ELF-1 (cell line): ENCODE measurements at regions not wholly inside any gene's neighbourhood (a gene's known extent, or its start where the extent isn't known, plus 50 kb on each side); places are given as distances from the start of the nearest gene placed in this dataset.
A peak's percentile ranks its signal among the peaks of the same experiment; 100 is the strongest.

ENCODE experiments used
- DNase-seq: peaks from one replicate; pipeline ENCODE4 v3.0.0-alpha.2; 2016; ENCODE audit warnings: low read depth, low spot score

DNA sequence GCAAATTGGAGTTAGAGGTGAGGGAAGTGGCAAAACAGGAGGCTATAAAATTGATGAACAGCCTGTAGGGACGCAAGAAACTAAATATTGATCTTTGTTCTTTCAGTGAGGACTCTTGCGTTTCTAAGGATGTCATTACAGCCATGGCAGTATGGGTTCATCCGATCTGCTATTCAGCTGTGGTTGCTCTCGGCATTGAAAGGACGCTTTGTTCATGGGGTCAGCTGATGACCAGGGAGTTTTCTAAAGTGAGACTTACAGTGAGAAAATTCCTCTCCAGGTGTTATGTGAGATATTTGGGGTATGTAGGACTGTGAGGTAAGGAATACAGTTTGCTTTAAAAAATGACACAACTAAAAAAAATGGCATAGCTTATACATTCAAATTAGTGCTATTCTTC is 52.7 kb upstream of the PELI1 start:
- DNase-seq = no peak

DNA sequence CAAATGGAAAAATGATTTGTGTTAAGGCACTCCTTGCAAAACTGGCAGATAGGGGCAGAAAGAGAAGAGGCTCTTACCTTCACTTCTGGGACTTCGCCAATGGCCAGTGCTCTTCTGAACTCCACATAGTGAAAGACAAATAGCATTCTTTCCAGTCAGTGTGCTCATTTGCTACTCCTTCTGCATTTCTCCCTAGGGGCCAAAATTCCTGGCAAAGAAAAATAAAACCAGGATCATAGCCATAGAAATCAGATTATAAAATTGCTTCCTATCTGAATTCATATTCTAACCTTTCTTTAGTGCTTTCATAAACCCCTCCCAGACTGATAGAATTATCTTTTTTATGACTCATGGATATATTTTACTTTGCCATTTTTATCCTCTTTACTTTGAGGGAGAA is 56.9 kb upstream of the PELI1 start:
- DNase-seq = no peak

DNA sequence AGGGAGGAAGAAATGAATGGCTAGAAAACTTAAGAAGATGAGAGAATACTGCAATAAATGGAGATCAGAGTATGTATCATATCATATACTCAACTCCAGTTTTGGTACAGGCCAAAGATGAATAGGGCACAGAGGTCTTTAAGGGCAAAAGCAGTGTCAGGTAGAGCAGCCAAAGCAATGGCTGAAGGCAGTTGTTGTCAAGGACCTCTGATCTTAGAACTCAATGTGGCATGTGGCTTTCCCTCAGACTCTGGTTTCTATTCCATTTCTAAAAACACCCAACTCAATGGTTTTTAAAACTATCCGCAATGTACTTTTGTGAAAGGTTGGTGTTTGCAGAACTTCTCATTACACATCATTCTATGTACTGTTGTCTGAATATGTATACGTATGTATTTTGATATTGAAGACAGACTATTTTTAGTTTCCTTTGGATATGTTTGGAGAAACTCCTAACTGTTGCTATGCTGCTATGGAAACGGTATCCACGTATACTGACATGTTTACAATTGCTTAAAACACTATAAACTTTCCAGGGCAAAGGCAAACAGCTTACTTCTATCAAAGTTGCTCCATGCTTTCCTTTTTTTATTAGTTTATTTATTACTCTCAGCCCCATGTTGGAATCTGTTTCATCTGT is 58.1 kb upstream of the PELI1 start:
- no peak for DNase-seq

DNA sequence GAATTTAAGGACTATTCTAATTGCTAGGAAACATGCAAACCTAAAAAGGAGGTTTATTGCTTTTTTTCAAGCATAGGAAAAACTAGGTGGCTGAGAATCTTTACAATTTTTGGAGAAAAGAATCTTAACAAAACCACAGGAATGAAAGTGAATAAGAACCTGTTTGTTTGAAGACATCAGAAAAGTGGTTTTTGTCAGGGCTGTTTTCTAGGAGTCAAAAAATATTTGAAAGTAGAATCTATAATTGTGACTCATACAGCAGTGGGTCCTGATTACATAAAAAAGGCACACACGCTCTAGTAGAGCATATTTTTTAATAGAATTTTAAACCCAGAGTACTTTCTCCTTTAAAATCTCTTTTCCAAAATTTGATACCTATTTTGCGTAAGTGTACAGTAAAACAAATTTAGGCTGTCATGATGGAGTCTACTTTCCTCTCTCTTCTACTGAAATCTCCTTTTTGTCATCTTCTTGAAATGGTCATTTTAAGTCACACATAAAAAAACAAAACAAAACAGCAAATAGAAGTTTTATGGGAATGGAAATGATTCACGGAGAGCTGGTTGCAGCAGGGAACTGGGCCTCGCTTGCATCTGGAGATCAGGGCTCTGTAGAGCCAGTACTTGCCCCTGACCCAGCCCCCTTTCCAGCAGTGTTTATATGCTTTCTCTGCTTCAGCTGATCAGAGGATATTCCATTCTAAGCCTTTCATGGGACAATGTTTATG is 59.1 kb upstream of the PELI1 start:
- peak; percentile 36 for DNase-seq

DNA sequence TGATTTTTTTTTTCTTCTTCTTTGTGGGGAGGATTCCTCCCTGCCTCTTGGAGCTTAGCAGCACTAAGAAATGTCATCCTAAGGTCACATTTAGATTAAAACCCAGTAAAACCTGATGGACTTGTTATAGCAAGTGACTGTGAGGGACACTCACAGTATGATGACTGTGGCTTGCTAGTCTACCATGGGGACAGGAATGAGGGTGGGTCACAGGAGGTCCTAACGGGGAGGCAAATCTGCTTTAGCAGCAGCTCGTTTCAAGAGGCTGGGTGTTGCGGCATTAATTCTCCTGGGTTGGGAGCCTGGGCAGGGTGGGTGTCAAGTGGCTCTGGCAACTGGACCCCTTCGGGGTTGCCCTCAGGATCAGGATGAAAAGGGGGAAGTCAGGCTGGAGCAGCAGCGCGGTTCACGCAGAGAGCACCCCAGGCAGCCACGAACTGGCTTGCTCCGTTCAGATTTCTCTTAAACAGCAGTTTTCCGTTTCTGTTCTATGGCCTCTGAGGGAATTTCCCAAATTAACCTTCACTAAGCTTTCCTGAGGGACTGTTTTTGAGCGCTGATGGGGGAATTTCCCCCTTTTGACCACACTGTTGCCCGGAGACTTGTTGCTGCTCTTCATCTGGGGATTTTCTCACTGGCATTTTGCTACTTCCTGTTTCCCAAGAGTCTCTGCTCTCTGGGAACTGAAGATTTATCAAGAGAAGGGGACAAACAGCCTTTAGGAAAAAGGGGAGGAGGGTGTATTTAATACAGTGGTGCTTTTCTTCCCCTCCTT is 59.8 kb upstream of the PELI1 start:
- DNase-seq = peak; percentile 56

DNA sequence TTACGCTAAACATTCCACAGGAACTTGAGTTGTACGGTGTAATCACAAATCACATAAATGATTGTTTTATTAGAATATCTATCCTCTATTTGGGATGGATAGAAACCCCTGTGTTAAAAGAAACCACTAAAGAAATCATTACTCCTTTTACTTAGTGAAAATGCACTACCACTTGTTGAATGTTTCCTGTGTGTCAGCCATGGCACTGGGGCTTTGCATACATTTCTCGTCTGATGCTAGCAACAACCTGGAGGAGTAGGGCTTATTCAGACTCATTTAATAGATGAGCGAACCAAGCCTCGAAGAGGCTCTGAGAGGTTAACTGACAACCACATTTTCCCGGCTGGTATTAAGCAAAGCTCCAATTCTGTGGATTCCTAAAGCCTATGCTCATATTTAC is 60.5 kb upstream of the PELI1 start:
- no peak for DNase-seq

DNA sequence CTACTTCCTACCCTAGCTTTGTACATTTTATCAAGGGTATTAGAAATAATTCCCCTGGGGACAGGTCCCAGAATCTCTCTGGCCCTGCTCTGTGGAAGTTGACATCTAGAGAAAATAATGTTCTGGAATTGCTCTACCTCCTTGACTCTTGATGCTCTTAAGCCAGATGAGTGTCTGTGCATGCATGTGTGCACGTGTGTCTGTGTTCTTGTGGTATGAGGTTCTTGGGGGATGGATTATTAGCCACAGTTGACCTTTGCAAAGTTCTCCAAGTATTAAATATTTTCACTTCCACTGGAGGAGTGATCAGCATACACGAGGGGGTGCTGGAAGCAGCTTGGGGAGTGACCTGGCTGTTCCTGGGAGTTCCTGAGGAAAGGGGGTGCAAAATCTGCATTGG is 61.2 kb upstream of the PELI1 start:
- DNase-seq = no peak

DNA sequence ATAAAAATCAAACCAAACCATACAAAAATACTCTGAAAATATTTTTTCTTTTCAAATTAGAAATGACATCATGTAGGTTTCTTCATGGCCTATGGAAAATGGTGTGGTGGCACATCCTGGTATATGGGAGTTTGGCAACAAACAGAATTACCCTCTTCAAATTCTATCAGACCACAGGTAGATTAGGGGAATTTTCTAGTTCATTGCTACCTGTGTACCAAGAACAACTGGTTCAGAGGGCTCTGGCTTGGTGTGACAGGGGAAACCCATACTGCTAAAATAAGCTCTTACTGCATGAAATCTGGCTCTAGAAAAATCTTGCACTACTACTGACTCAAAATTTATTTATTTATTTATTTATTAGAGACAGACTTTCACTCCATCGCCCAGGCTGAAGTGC is 63.4 kb upstream of the PELI1 start:
- no peak for DNase-seq

DNA sequence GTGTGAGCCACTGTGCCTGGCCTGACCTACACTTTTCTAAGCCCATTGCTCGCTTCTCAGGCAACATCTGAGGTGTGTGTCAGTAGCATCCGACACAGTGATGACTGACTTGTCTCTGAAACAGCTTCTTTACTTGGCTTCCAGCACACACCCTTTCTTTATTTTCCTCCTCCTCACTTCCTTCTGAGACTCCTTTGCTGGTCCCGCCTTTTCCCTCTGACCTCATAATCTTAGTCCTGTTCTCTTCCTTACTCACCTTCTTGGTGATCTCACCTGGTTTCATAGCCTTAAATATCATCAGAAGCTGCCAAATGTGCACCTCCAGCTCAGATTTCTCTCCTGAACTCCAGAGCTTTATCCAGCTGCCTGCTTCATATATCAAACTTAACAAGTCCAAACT is 66.6 kb upstream of the PELI1 start:
- DNase-seq = no peak

DNA sequence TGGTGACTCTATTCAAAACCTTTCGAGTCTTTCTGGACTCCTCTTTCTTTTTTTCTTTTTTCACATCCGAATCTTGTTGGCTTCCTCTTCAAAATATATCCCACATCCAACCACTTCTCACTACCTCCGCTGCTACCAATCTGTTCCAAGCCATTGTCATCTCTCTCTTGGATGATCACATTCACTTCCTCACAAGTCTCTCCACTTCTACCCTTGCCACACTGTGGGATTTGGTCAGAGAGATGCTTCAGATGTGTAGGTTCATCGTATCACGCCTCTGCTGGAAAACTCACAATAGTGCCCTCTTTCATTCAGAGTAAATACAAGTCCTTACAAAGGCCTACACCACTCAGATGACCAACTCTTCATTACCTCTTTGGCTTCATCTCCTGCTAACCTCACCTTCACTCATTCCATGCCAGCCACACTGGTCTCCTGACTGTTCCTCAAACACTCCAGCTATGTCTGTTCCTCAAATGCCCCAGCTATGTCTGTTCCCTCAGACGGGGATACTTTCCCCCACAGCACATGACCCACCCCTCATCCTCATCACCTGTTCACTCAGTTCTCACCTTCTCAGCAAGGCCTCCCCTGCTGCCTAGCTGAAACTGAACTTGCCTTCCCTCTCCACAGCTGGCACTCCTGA is 67.2 kb upstream of the PELI1 start:
- no peak for DNase-seq

DNA sequence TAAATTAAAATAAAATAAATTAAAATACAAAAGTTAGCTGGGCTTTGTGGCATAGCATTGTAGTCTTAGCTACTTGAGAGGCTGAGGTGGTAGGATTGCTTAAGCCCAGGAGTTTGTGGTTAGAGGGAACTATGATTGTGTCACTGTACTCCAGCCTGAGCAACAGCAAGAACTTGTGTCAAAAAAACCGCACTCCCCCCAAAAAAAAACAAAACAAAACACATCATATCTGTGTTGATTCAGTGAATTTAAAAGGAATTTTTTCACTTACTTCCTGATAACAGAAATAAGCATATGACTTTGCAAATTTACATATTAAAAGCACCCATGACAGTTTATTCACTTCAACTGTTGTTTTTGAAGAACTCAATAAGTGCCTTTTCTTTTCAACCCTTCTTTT is 68.1 kb upstream of the PELI1 start:
- no peak for DNase-seq

DNA sequence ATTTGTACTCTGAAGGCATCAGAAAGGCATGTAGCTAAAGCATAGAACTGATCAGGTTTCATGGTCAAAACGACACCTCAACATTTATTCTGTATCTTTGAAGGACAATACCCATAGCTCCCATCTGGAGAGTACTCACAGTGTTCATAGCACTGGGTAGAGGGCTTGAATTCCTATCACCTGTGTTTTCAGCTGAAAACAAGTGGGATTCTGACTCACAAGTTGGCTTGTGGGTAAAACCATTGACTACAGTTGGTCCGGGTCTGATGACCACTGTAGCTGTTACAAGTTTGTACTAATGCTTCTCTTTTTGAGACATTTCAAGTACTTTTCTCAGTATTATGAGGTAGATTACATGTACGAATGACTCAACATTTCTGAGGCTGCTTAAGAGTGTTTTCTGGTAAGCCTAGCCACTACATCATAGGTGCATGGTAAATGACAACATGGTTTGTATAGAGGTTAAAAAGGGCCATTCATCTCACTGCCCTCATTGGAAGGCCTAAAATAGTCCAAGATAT is 68.6 kb upstream of the PELI1 start:
- DNase-seq = no peak

DNA sequence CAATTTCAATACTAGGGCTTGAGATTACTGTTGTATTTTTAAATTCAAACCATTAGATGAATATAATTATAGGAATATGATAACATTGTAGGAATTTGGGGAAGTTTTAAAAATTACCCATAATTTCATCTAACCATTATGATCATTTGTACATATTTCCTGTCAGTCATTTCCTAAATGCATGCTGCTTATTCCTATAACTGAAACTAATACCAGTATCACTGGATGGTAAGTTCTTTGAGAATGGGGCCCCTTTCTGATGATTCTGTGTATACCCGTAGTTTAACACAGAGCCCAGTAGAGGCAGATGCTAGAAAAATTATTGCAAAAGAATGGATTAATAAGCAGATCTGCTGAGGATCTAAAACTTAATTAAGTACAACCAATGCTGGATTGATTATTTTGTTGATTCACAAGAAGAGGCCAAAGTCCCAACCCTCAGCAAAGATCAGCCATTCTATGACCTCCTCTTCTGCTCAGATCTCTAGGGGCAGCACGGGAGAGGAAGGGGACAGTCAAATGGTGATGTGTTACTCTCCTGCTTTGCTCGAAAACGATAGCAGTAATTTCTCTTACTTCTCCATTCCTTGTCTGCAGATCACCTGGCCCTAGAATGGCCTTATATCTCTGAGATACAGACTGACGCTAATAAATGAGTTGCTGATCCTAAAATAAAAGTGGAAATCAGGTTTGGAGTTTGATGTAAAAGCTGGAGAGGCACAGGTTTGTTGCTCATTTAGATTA is 69.5 kb upstream of the PELI1 start:
- no peak for DNase-seq

DNA sequence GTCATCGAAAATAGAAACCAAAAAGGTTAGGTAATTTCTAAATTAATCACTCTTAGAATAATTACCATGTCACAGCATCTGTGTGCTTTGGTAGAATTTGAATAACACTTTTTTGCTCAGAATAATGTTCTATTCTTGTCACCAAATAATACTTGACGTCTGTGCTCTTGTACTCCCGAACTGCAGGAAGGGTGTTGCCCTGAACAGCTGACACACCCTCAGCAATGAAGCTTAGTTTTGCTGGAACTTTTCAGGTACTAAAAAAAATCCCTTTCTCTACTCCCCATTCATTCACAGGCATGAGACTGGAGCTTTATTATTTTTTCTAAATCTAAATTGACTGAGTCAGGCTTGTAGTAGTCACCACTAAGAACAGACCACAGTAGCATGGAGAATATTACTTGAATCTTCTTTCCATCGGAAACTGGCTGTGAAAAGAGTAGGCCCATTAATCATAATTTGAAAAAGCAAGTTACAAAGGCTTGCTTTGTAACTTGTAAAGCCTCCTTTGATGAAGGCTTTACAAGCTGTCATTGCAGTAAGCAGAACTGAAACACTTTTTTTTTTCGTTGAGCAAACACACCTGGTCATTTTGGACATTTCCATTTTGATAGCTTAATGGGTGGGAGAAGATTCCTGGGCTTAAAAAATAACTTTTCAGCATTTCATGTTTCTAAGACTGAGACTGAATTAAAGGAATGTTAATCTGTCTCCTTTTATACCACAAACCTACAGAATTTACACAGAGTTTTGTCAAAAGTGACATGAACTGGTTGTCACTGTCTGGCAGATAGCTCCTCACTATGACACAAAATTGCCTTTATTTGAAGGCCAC is 70.3 kb upstream of the PELI1 start:
- DNase-seq = no peak

DNA sequence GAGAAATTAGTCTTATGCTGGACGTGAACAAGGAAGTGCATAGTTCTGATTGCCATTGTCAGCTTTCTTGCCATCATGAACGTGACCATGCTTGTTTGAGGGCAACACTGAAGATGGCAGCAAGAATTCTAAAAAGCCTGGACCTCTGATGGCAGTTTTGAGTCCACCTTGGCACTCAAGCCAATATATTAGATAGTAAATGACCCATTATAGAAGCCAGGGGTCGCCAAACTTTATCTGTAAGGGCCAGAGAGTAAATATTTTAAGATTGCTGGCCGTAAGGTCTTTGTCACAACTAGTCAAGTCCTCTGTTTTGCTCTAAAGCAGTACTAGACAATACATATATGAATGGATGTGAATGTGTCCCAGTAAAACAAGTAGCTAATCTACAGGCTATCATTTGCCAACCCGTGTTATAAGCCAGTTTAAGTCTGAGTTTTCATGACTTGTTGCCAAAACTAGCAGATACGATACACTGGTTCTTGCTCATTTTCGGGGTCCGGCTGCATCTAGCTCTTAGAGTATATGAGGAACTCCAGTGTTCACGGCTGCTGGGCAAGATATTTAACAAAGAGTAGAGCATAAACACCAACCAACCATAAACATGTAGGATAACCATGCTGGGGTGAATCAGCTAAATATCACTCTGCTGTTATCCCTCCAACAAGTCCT is 73.1 kb upstream of the PELI1 start:
- DNase-seq = no peak

DNA sequence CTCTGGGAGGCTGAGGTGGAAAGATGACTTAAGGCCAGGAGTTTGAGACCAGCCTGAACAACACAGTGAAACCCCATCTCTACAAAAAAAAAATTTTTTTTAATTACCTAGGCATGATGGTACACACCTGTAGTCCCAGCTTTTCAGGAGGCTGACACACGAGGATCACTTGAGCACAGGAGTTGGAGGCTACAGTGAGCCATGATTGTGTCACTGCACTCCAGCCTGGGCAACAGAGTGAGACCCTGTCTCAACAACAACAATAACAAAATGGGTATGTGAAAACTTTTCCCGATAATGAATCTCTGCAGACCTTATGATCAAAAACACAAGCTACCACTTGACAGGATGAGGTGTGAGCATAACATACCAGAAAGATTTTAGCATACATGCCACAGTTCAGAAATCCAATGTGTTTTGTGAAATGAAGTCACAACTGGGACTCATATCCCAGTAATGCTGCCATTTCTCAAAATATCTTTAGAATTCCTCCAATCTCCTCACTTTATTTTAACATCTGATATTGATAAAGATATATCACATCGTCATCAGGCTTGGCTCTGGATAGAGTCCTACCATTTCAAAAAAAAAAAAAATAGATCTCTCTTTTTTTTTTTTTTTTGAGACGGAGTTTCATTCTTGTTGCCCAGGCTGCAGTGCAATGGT is 74.0 kb upstream of the PELI1 start:
- DNase-seq = no peak

DNA sequence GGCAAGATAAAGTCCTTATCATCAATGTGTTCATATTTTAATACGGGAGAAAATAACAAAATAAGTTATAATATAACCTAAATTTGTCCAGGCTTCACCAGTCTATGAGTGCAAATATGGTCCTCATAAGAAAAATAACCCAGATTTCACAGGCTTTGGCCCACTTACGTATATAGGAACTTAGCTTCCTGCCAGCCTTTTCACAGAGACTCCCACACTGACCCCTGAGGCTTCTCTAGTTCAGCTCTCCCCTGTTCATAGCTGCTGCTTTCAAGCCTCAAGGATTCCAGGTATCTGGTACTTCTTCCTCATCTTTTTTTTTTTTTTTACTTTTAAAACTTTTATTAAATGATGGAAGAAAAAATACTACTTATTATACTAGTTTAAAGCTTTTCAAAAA is 74.9 kb upstream of the PELI1 start:
- no peak for DNase-seq

DNA sequence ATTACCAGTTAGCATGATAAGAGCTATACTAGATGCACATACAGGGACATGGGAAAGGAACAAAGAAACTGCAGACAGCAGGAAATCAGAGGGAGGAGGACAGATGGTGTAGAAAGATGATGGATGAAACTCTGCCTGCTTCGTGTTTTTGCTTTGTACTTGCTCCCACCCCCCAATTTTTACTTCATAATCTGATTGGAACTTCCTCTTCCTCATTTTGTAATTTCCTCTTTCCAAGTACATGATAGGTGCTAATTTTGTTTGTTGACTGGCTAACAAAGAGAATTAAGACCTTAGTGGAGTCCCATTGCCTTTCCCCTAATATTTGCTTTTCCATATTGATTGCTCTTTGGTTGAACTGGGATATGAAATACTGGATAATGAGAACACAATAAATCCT is 76.0 kb upstream of the PELI1 start:
- DNase-seq = no peak

DNA sequence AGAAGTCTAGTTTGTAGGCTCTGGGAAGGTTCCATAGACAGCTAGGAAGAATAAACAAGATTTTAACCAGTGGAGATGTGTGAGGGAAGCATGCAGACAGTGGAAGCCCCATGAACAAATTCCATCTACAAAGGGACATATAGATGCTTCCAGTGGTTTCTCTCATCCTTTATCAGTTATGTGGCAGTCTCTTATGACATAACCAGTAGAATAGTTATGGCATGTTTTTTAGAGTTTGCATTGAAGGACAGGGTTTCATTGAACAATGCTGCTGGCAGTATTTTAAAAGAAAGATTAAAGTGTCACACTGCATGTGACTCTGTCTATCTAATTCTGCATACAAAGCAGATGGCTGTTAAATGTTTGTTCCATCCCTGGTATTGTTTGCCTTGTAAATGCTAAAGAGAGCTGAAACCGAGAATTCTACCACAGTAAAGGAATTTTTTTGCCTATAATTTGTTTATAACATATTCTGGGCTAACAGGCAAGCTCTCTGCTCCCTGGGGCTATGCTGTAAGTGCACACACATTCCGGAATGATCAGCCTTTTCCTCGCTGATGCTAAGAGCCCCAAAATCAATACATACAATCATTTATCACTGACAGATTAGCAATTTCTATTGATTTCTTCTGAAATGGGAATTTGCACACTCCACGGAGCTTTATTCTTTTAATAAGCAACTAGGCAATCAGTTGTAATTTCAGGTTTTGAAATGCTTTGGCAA is 76.8 kb upstream of the PELI1 start:
- no peak for DNase-seq
